ENCODE measurements at regions not wholly inside any gene's neighbourhood (a gene's known extent, or its start where the extent isn't known, plus 50 kb on each side); places are given as distances from the start of the nearest gene placed in this dataset.
"Not testable (repeated sequence)": the region's sequence is repeated elsewhere in the genome, so short reads cannot be mapped to it uniquely, and the experiment has no call there.

DNA sequence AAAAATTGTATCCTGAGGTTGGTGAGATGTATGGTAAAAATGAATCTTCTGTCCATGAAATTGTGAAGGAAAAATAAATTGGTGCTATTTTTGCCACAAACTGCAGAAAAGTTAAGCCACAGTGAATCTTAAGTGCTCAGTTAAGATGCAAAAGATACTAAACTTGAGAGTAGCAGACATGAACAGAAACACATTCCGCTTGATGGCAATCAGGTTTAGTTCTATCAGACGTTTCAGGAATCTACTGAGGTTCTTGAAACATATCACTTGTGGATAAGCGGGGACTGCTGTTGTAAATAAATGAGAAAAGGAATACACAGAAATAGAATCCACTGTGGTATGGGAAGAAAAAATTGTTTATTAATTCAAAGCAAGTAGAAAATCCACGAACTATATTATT is 311.2 kb upstream of the PRR16 start:
- FAIRE-seq = no peak

GRCh38 chr5:120153551-120153950 is 310.5 kb upstream of the PRR16 start:
- FAIRE-seq = no peak

GRCh38 chr5:120155873-120156272 is 308.2 kb upstream of the PRR16 start:
- no peak for FAIRE-seq

GRCh38 chr5:120158211-120158610 is 305.9 kb upstream of the PRR16 start:
- FAIRE-seq = no peak

DNA sequence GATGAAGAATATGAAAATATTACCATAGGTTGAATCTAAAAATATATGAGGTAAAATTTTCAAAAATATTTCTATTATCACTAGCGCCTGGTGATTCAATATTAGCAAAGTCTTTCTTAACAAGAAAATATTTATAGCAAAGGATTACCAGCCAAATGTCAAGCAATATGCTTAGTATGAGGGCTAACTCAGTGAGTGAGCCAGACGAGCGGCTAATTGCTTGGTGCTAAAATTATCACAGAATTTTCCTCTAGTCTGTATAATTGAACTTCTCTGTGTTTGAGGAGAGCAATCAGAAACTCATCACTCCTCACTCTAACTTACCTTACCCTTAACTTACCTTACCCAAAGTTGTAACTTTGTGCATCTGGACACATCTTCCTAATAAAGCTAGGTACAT is 304.9 kb upstream of the PRR16 start:
- no peak for FAIRE-seq

GRCh38 chr5:120160124-120160895 is 303.8 kb upstream of the PRR16 start:
- FAIRE-seq = no peak

DNA sequence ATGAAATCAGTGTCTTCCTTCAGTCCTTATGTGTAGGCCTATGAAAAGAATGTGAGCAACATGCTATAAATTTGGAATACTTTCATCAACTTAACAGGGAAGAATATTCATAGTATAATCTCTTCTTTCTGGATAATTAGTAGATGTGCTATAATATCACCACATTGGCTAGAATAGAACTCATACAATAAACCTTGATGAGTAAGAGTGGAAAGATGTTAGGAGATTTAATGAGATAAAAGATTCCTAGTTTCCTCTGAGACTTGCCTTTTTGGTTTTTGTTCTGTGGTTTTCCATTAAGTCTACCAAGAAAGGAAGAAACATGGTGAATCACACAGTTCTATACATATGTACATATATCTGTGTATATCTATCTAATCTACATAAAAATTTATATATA is 301.8 kb upstream of the PRR16 start:
- FAIRE-seq = no peak

GRCh38 chr5:120164037-120164436 is 300.1 kb upstream of the PRR16 start:
- FAIRE-seq = no peak

DNA sequence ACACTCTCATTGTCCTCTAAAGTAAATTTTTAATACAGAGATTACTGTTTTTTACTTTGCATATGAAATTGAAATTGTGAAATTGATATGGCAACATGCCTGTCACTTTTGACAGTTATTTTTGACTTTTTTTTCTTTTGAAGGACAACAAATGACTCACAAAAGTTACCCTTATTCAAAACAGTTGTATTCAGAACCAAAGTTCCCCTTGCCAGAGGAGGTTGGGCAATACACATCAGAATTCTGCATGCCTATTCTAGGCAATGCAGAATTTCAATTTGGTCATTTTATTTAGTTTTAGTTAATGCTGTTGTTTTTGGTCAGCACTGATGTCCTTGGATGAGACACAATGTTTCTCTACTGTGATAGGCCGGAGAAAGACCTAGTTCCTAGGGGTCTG is 299.1 kb upstream of the PRR16 start:
- no peak for FAIRE-seq

- FAIRE-seq = no peak
These were observed 291.0 kb upstream of the PRR16 start for GRCh38 chr5:120173125-120173524.

DNA sequence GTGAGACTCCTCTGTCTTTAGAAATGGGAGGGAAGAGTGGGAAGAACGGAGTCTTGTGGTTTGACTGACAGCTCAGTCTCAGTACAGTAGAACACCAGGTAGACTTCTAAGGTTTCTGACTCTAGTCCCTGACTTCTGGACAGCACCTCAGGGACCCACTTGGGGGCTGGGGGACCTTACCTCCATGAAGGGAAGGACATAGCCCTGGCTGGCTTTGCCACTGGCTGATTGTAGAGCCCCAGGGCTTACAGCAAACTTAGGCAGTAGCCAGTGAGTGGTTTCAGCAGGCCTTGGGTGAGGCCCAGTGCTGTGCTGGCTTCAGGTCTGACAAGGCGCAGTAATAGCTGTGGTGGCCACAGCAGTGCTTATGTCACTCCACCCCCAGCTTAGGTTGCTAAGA is 290.0 kb upstream of the PRR16 start:
- no peak for FAIRE-seq

- not testable (repeated sequence) for FAIRE-seq
These were observed 282.9 kb upstream of the PRR16 start for GRCh38 chr5:120181238-120181637.

DNA sequence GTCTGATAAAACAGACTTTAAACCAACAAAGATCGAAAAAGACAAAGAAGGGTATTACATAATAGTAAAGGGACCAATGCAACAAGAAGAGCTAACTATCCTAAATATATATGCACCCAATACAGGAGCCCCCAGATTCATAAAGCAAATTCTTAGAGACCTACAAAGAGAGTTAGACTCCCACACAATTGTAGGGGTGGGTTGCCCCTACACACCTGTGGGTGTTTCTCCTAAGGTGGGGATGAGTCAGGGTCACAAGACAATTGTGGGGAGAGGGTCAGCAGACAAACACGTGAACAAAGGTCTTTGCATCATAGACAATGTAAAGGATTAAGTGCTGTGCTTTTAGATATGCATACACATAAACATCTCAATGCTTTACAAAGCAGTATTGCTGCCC is 269.4 kb upstream of the PRR16 start:
- FAIRE-seq = not testable (repeated sequence)

DNA sequence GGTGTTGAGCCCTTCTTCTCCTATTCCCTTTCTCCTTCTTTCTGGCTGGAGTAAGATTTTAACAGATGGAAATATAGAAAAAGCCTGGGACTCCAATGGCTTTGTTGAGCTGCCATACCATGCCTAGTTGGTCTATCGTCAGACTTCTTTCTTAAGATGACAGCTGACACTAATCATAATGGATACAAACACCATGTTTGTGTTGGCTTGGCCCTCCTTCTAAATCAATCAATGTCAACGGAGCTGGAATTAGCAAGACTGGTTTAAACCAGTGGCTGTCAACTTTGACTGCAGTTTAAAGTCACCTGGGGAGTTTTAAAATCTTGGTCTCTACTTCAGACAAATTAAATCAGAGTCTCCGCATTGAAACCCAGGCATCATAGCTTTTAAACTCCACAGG is 264.5 kb upstream of the PRR16 start:
- no peak for FAIRE-seq

DNA sequence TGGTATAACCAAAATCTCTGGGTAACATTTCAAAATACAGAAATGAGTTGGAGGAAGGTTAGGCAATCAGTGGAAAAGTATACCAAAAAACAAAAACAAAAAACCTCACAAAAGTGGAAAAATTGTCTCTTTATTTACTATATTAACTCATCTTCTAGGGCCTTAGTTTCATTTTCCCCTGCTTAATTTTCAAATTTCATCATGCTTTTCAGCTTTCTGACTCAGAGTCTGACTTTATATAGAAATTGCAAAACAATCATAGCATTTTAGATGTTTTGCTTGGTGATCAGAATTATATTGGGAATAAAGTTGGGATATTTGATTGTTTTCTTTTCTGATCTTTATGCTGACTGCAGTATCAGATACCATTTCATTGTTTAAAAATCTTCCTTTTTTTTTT is 257.0 kb upstream of the PRR16 start:
- peak; percentile 54 for FAIRE-seq

GRCh38 chr5:120217001-120217400 is 247.1 kb upstream of the PRR16 start:
- FAIRE-seq = no peak

- FAIRE-seq = no peak
These were observed 244.1 kb upstream of the PRR16 start for GRCh38 chr5:120219988-120220387.

GRCh38 chr5:120225524-120225923 is 238.6 kb upstream of the PRR16 start:
- no peak for FAIRE-seq

- FAIRE-seq = no peak
These were observed 235.7 kb upstream of the PRR16 start for GRCh38 chr5:120228262-120229031.

GRCh38 chr5:120229036-120229435 is 235.1 kb upstream of the PRR16 start:
- FAIRE-seq = no peak

GRCh38 chr5:120231563-120231962 is 232.5 kb upstream of the PRR16 start:
- no peak for FAIRE-seq

DNA sequence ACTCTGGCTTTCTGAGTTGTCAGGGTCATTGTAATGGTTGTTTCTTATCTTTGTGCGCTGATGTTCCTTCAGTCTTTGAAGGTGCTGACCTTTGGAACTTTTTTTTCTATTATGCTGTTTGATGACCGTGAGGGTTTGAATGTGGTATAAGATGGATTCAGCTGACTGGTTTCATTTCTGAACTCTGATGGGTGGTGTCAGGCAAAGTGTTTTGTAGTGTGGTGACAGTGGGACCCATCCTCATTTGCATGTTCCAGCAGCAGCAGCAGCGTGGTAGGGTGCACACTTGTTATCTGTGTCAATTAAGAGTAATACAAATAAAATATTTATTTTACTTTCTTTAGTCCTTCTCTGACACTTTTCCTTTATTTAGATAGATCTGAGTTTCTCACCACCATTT is 227.7 kb upstream of the PRR16 start:
- no peak for FAIRE-seq

GRCh38 chr5:120239086-120239485 is 225.0 kb upstream of the PRR16 start:
- FAIRE-seq = no peak

- no peak for FAIRE-seq
These were observed 223.4 kb upstream of the PRR16 start for GRCh38 chr5:120240706-120241105.
